ENCODE measurements at regions not wholly inside any gene's neighbourhood (a gene's known extent, or its start where the extent isn't known, plus 50 kb on each side); places are given as distances from the start of the nearest gene placed in this dataset.

- TF ChIP-seq, protein P1, sequence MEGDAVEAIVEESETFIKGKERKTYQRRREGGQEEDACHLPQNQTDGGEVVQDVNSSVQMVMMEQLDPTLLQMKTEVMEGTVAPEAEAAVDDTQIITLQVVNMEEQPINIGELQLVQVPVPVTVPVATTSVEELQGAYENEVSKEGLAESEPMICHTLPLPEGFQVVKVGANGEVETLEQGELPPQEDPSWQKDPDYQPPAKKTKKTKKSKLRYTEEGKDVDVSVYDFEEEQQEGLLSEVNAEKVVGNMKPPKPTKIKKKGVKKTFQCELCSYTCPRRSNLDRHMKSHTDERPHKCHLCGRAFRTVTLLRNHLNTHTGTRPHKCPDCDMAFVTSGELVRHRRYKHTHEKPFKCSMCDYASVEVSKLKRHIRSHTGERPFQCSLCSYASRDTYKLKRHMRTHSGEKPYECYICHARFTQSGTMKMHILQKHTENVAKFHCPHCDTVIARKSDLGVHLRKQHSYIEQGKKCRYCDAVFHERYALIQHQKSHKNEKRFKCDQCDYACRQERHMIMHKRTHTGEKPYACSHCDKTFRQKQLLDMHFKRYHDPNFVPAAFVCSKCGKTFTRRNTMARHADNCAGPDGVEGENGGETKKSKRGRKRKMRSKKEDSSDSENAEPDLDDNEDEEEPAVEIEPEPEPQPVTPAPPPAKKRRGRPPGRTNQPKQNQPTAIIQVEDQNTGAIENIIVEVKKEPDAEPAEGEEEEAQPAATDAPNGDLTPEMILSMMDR (CRISPR knock-in tag; IDR thresholded peaks at IDR 0.05), result no peak
- TF ChIP-seq REPIN1 (CRISPR knock-in tag; IDR thresholded peaks at IDR 0.05; ENCODE audit: borderline replicate concordance, low read depth), result no peak
- no peak for TF ChIP-seq SPEN (CRISPR knock-in tag; IDR thresholded peaks at IDR 0.05; ENCODE audit: low read depth)
- no peak for TF ChIP-seq ZNF121 (CRISPR knock-in tag; IDR thresholded peaks at IDR 0.05)
- no peak for TF ChIP-seq JUND (CRISPR knock-in tag; IDR thresholded peaks at IDR 0.05)
- TF ChIP-seq ZNF777 (CRISPR knock-in tag; IDR thresholded peaks at IDR 0.05), result no peak
- TF ChIP-seq REST (IDR thresholded peaks at IDR 0.05; ENCODE audit: borderline replicate concordance in 1 of 2, low read depth in 1 of 2, low read length in 2 of 2), result no peak
- no peak for TF ChIP-seq PREB (CRISPR knock-in tag; IDR thresholded peaks at IDR 0.05)
- no peak for TF ChIP-seq FLYWCH1 (CRISPR knock-in tag; IDR thresholded peaks at IDR 0.05)
- no peak for TF ChIP-seq ZNF446 (CRISPR knock-in tag; IDR thresholded peaks at IDR 0.05)
- no peak for TF ChIP-seq CBFB (CRISPR knock-in tag; IDR thresholded peaks at IDR 0.05)
- TF ChIP-seq EZH2 (conservative IDR thresholded peaks at IDR 0.05; ENCODE audit: low read depth, low read length), result no peak
- no peak for TF ChIP-seq FOSL2 (CRISPR knock-in tag; IDR thresholded peaks at IDR 0.05)
These were observed 1228.0 kb downstream of the TBC1D22A start for GRCh38 chr22:47990481-47990880.

All from HepG2 (cell line).